T-helper 17 cell (primary cell): ENCODE measurements at regions not wholly inside any gene's neighbourhood (a gene's known extent, or its start where the extent isn't known, plus 50 kb on each side); places are given as distances from the start of the nearest gene placed in this dataset.
"Not testable (repeated sequence)": the region's sequence is repeated elsewhere in the genome, so short reads cannot be mapped to it uniquely, and the experiment has no call there.

Experiments used
- ATAC-seq: fragments of 150-1000 bp; cut with Tn5 transposase; 2 replicates; pipeline ENCODE4 v1.10.0; 2021; ENCODE audit warnings: mild to moderate bottlenecking, moderate library complexity
- DNase-seq, 3 donors: peaks; one replicate each; pipeline versions ENCODE4 v3.0.0 to v3.0.0-alpha.2; 2020 to 2021
- H3K9me3 ChIP-seq: one replicate; pipeline ENCODE4 v1.7.0; 2013; ENCODE audit warnings: low read length, mild to moderate bottlenecking; ENCODE audit not compliant: control insufficient read depth, poor library complexity, severe bottlenecking
- H3K27ac Mint-ChIP-seq: one replicate; pipeline ENCODE4 v1.8.0; 2022; ENCODE audit warnings: mild to moderate bottlenecking, moderate library complexity, mixed read lengths
- H3K27me3 Mint-ChIP-seq: one replicate; pipeline ENCODE4 v1.8.0; 2022; ENCODE audit warnings: mixed read lengths
- H3K36me3 Mint-ChIP-seq: one replicate; pipeline ENCODE4 v1.8.0; 2022; ENCODE audit warnings: low read depth, mixed read lengths
- H3K4me1 Mint-ChIP-seq: one replicate; pipeline ENCODE4 v1.8.0; 2022; ENCODE audit warnings: mild to moderate bottlenecking, mixed read lengths
- H3K4me3 Mint-ChIP-seq: one replicate; pipeline ENCODE4 v1.8.0; 2022; ENCODE audit warnings: mild to moderate bottlenecking, moderate library complexity, mixed read lengths

- H3K4me3 Mint-ChIP-seq, DNase-seq, H3K27ac Mint-ChIP-seq, H3K4me1 Mint-ChIP-seq, H3K9me3 ChIP-seq, ATAC-seq, H3K36me3 Mint-ChIP-seq: not testable (repeated sequence)
- peaks cover 31% of the 10 kb centered on the region for H3K27me3 Mint-ChIP-seq
These were observed 658.9 kb downstream of the PRIM2 start for GRCh38 chr6:57976371-57976770.

GRCh38 chr6:57983603-57984002 lies 666.2 kb downstream of the PRIM2 start:
- H3K36me3 Mint-ChIP-seq, ATAC-seq, H3K27ac Mint-ChIP-seq, H3K4me3 Mint-ChIP-seq, DNase-seq, H3K4me1 Mint-ChIP-seq, H3K9me3 ChIP-seq: not testable (repeated sequence)
- H3K27me3 Mint-ChIP-seq: peaks cover 22% of the 10 kb centered on the region

- not testable (repeated sequence) for H3K27ac Mint-ChIP-seq, ATAC-seq
These were observed 667.1 kb downstream of the PRIM2 start for GRCh38 chr6:57984575-57984974.

GRCh38 chr6:57985734-57986133 lies 668.3 kb downstream of the PRIM2 start:
- not testable (repeated sequence) for H3K4me3 Mint-ChIP-seq, H3K36me3 Mint-ChIP-seq, DNase-seq, ATAC-seq, H3K4me1 Mint-ChIP-seq, H3K9me3 ChIP-seq, H3K27ac Mint-ChIP-seq
- H3K27me3 Mint-ChIP-seq: peaks cover 20% of the 10 kb centered on the region

More at GRCh38 chr6:57984575-57984974, 667.1 kb downstream of the PRIM2 start:
- not testable (repeated sequence) for H3K4me3 Mint-ChIP-seq, H3K4me1 Mint-ChIP-seq, DNase-seq, H3K36me3 Mint-ChIP-seq, H3K9me3 ChIP-seq
- H3K27me3 Mint-ChIP-seq: peaks cover 20% of the 10 kb centered on the region

GRCh38 chr6:57986584-57986983 lies 669.2 kb downstream of the PRIM2 start:
- not testable (repeated sequence) for ATAC-seq, H3K4me3 Mint-ChIP-seq, H3K36me3 Mint-ChIP-seq, H3K27ac Mint-ChIP-seq, DNase-seq, H3K4me1 Mint-ChIP-seq, H3K9me3 ChIP-seq
- H3K27me3 Mint-ChIP-seq: peaks cover 20% of the 10 kb centered on the region

GRCh38 chr6:57989520-57990080 lies 672.2 kb downstream of the PRIM2 start:
- not testable (repeated sequence) for DNase-seq, ATAC-seq, H3K4me3 Mint-ChIP-seq, H3K27ac Mint-ChIP-seq, H3K4me1 Mint-ChIP-seq, H3K36me3 Mint-ChIP-seq, H3K9me3 ChIP-seq
- peaks cover 13% of the 10 kb centered on the region for H3K27me3 Mint-ChIP-seq

GRCh38 chr6:57998858-57999619 lies 681.6 kb downstream of the PRIM2 start:
- not testable (repeated sequence) for DNase-seq, H3K9me3 ChIP-seq, ATAC-seq, H3K27ac Mint-ChIP-seq, H3K4me1 Mint-ChIP-seq, H3K27me3 Mint-ChIP-seq, H3K4me3 Mint-ChIP-seq, H3K36me3 Mint-ChIP-seq

- not testable (repeated sequence) for DNase-seq, H3K4me3 Mint-ChIP-seq, H3K27ac Mint-ChIP-seq, H3K9me3 ChIP-seq, H3K4me1 Mint-ChIP-seq, H3K36me3 Mint-ChIP-seq, ATAC-seq, H3K27me3 Mint-ChIP-seq
These were observed 682.8 kb downstream of the PRIM2 start for GRCh38 chr6:58000233-58000632.

GRCh38 chr6:58003417-58004167 lies 686.2 kb downstream of the PRIM2 start:
- H3K27me3 Mint-ChIP-seq, H3K9me3 ChIP-seq, H3K4me3 Mint-ChIP-seq, H3K27ac Mint-ChIP-seq, DNase-seq, H3K4me1 Mint-ChIP-seq, ATAC-seq, H3K36me3 Mint-ChIP-seq: not testable (repeated sequence)

GRCh38 chr6:58007334-58008000 lies 690.0 kb downstream of the PRIM2 start:
- H3K36me3 Mint-ChIP-seq, H3K4me1 Mint-ChIP-seq, H3K27me3 Mint-ChIP-seq, H3K4me3 Mint-ChIP-seq, H3K27ac Mint-ChIP-seq, H3K9me3 ChIP-seq, DNase-seq, ATAC-seq: not testable (repeated sequence)

GRCh38 chr6:58008001-58008335 lies 690.5 kb downstream of the PRIM2 start:
- not testable (repeated sequence) for H3K27ac Mint-ChIP-seq, H3K27me3 Mint-ChIP-seq, DNase-seq, H3K4me3 Mint-ChIP-seq, H3K4me1 Mint-ChIP-seq, H3K9me3 ChIP-seq, H3K36me3 Mint-ChIP-seq, ATAC-seq

GRCh38 chr6:58011954-58012600 lies 694.6 kb downstream of the PRIM2 start:
- H3K9me3 ChIP-seq, ATAC-seq, H3K27ac Mint-ChIP-seq, H3K36me3 Mint-ChIP-seq, H3K27me3 Mint-ChIP-seq, H3K4me3 Mint-ChIP-seq, DNase-seq, H3K4me1 Mint-ChIP-seq: not testable (repeated sequence)

- H3K4me1 Mint-ChIP-seq, H3K9me3 ChIP-seq, H3K27ac Mint-ChIP-seq, H3K27me3 Mint-ChIP-seq, H3K36me3 Mint-ChIP-seq, ATAC-seq, DNase-seq, H3K4me3 Mint-ChIP-seq: not testable (repeated sequence)
These were observed 699.2 kb downstream of the PRIM2 start for GRCh38 chr6:58016614-58017013.
